ENCODE measurements at regions not wholly inside any gene's neighbourhood (a gene's known extent, or its start where the extent isn't known, plus 50 kb on each side); places are given as distances from the start of the nearest gene placed in this dataset.

- Histone ChIP-seq H3K4me1 (ENCODE audit: low read depth) (no peaks in the 10 kb centered on the region), H3K9me3 (ENCODE audit: low read depth) (no peaks in the 10 kb centered on the region), H3K27me3 (no peaks in the 10 kb centered on the region), H3K27ac (no peak overlapping the region), H3K4me3 (no peak overlapping the region), H3K36me3 (no peaks in the 10 kb centered on the region)
- DNase-seq (ENCODE audit: low read depth in 1 of 2, low spot score in 1 of 2), result no peak
- TF ChIP-seq CTCF (IDR thresholded peaks at IDR 0.05; ENCODE audit: low read depth, low read length), result no peak
Observed at GRCh38 chr2:118711603-118712002, 135.8 kb downstream of the EN1 start.

- DNase-seq (ENCODE audit: low read depth in 1 of 2, low spot score in 1 of 2), result no peak
- Histone ChIP-seq H3K9me3 (ENCODE audit: low read depth) (no peaks in the 10 kb centered on the region), H3K4me3 (no peak overlapping the region), H3K27me3 (no peaks in the 10 kb centered on the region), H3K4me1 (ENCODE audit: low read depth) (no peaks in the 10 kb centered on the region), H3K36me3 (no peaks in the 10 kb centered on the region), H3K27ac (no peak overlapping the region)
- no peak for TF ChIP-seq CTCF (IDR thresholded peaks at IDR 0.05; ENCODE audit: low read depth, low read length)
Observed at GRCh38 chr2:118710481-118710880, 137.0 kb downstream of the EN1 start.

- Histone ChIP-seq H3K27ac (no peak overlapping the region), H3K36me3 (no peaks in the 10 kb centered on the region), H3K9me3 (ENCODE audit: low read depth) (no peaks in the 10 kb centered on the region), H3K27me3 (no peaks in the 10 kb centered on the region), H3K4me3 (no peak overlapping the region), H3K4me1 (ENCODE audit: low read depth) (no peaks in the 10 kb centered on the region)
- DNase-seq (ENCODE audit: low read depth in 1 of 2, low spot score in 1 of 2), result no peak
- no peak for TF ChIP-seq CTCF (IDR thresholded peaks at IDR 0.05; ENCODE audit: low read depth, low read length)
Observed at GRCh38 chr2:118709786-118710185, 137.7 kb downstream of the EN1 start.

GRCh38 chr2:118706844-118707243 lies 140.6 kb downstream of the EN1 start:
- Histone ChIP-seq H3K9me3 (ENCODE audit: low read depth) (no peaks in the 10 kb centered on the region), H3K36me3 (no peaks in the 10 kb centered on the region), H3K27ac (no peak overlapping the region), H3K4me3 (no peak overlapping the region), H3K27me3 (no peaks in the 10 kb centered on the region), H3K4me1 (ENCODE audit: low read depth) (no peaks in the 10 kb centered on the region)
- no peak for TF ChIP-seq CTCF (IDR thresholded peaks at IDR 0.05; ENCODE audit: low read depth, low read length)
- no peak for DNase-seq (ENCODE audit: low read depth in 1 of 2, low spot score in 1 of 2)

- TF ChIP-seq CTCF (IDR thresholded peaks at IDR 0.05; ENCODE audit: low read depth, low read length), result no peak
- Histone ChIP-seq H3K4me1 (ENCODE audit: low read depth) (no peaks in the 10 kb centered on the region), H3K27ac (no peak overlapping the region), H3K4me3 (no peak overlapping the region), H3K27me3 (no peaks in the 10 kb centered on the region), H3K36me3 (no peaks in the 10 kb centered on the region), H3K9me3 (ENCODE audit: low read depth) (no peaks in the 10 kb centered on the region)
- DNase-seq (ENCODE audit: low read depth in 1 of 2, low spot score in 1 of 2), result no peak
Observed at GRCh38 chr2:118706371-118706770, 141.1 kb downstream of the EN1 start.

- no peaks in the 10 kb centered on the region for H3K27me3 ChIP-seq
- DNase-seq (ENCODE audit: low read depth in 1 of 2, low spot score in 1 of 2), result peak in 1 of 2 donors; percentile 81
- no peak overlapping the region for H3K4me3 ChIP-seq
- TF ChIP-seq CTCF (IDR thresholded peaks at IDR 0.05; ENCODE audit: low read depth, low read length), result no peak
- no peaks in the 10 kb centered on the region for H3K9me3 ChIP-seq (ENCODE audit: low read depth)
- no peaks in the 10 kb centered on the region for H3K36me3 ChIP-seq
- no peaks in the 10 kb centered on the region for H3K4me1 ChIP-seq (ENCODE audit: low read depth)
- no peak overlapping the region for H3K27ac ChIP-seq
Observed at GRCh38 chr2:118705032-118705431, 142.4 kb downstream of the EN1 start.
